Fibroblast of lung (primary cell): ENCODE measurements at regions not wholly inside any gene's neighbourhood (a gene's known extent, or its start where the extent isn't known, plus 50 kb on each side); places are given as distances from the start of the nearest gene placed in this dataset.

Experiments used
- CTCF ChIP-seq, 2 donors: IDR thresholded peaks in 1 of 2; conservative IDR thresholded peaks in 1 of 2; 1 replicate in 1 of 2; 2 replicates in 1 of 2; pipeline ENCODE4 v1.5.1; 2011 to 2012; ENCODE audit warnings: low read length in 2 of 2, control low read depth in 1 of 2, inconsistent platforms in 1 of 2, low read depth in 1 of 2, mild to moderate bottlenecking in 1 of 2
- EZH2 ChIP-seq: IDR thresholded peaks from 2 replicates; pipeline ENCODE4 v1.5.1; 2012; ENCODE audit warnings: low read length, control low read depth, mild to moderate bottlenecking; ENCODE audit errors: missing control alignments

- TF ChIP-seq EZH2 (no peak), CTCF (conservative IDR thresholded peaks at IDR 0.05 in 1 of 2, IDR thresholded peaks at IDR 0.05 in 1 of 2; ENCODE audit: low read depth in 1 of 2, low read length in 2 of 2) (no peak)
These were observed 651.8 kb downstream of the COL12A1 start for GRCh38 chr6:74554041-74554440.
